Breast epithelium (tissue), 4 donors: ENCODE measurements at regions not wholly inside any gene's neighbourhood (a gene's known extent, or its start where the extent isn't known, plus 50 kb on each side); places are given as distances from the start of the nearest gene placed in this dataset.

Source experiments
- DNase-seq, 2 donors: peaks; one replicate each; pipeline ENCODE4 v3.0.0-alpha.2; 2019; ENCODE audit warnings: low spot score in 2 of 2
- H3K27ac ChIP-seq, 2 donors: fragments of 200-600 bp; sonication (generic) in 1 of 2; one replicate each; pipeline ENCODE4 v1.5.1; 2016 to 2019; ENCODE audit warnings: mild to moderate bottlenecking in 1 of 2
- H3K27me3 ChIP-seq, 2 donors: fragments of 200-600 bp; sonication (generic) in 1 of 2; one replicate each; pipeline versions ENCODE4 v1.5.1 to v1.6.0; 2017 to 2019; ENCODE audit warnings: control low read depth in 1 of 2, mild to moderate bottlenecking in 1 of 2
- H3K36me3 ChIP-seq: fragments of 200-600 bp; one replicate; pipeline ENCODE4 v1.5.1; 2019
- H3K4me1 ChIP-seq, 2 donors: fragments of 200-600 bp; sonication (generic); one replicate each; pipeline ENCODE4 v1.5.1; 2016 to 2019; ENCODE audit warnings: control low read depth in 1 of 2
- H3K4me3 ChIP-seq, 3 donors: fragments of 200-600 bp; sonication (generic); 1 replicate in 2 of 3; 2 replicates in 1 of 3; pipeline ENCODE4 v1.5.1; 2016 to 2019; ENCODE audit warnings: mild to moderate bottlenecking in 3 of 3, moderate library complexity in 2 of 3
- H3K9me3 ChIP-seq, 2 donors: fragments of 200-600 bp; sonication (generic) in 1 of 2; one replicate each; pipeline ENCODE4 v1.5.1; 2016 to 2019; ENCODE audit warnings: control low read depth in 1 of 2
- POLR2A ChIP-seq: fragments of 450-650 bp; IDR thresholded peaks from one replicate; pipeline ENCODE4 v1.6.1; 2016; ENCODE audit warnings: antibody characterized with exemption, mild to moderate bottlenecking, moderate library complexity
- POLR2AphosphoS5 ChIP-seq, 3 donors: sonication (generic); formaldehyde crosslinking; IDR thresholded peaks; one replicate each; pipeline ENCODE4 v1.6.1; 2017; ENCODE audit warnings: antibody characterized with exemption in 3 of 3
- intact Hi-C: fragments of 100-400 bp; cut with DNase I; formaldehyde crosslinking; loops from one replicate; pipeline ENCODE4 v1.15.1; 2023; ENCODE audit warnings: low total_unique reads
- TF ChIP-seq, protein P1 (sequence below), 3 donors: fragments of 450-650 bp; IDR thresholded peaks; one replicate each; pipeline ENCODE4 v1.5.1; 2016 to 2017; ENCODE audit warnings: antibody characterized with exemption in 3 of 3, mild to moderate bottlenecking in 3 of 3, moderate library complexity in 3 of 3

- intact Hi-C loops, result no loop called here
- TF ChIP-seq, protein P1, sequence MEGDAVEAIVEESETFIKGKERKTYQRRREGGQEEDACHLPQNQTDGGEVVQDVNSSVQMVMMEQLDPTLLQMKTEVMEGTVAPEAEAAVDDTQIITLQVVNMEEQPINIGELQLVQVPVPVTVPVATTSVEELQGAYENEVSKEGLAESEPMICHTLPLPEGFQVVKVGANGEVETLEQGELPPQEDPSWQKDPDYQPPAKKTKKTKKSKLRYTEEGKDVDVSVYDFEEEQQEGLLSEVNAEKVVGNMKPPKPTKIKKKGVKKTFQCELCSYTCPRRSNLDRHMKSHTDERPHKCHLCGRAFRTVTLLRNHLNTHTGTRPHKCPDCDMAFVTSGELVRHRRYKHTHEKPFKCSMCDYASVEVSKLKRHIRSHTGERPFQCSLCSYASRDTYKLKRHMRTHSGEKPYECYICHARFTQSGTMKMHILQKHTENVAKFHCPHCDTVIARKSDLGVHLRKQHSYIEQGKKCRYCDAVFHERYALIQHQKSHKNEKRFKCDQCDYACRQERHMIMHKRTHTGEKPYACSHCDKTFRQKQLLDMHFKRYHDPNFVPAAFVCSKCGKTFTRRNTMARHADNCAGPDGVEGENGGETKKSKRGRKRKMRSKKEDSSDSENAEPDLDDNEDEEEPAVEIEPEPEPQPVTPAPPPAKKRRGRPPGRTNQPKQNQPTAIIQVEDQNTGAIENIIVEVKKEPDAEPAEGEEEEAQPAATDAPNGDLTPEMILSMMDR (IDR thresholded peaks at IDR 0.05), result no peak
- no peak for TF ChIP-seq POLR2A
- TF ChIP-seq POLR2AphosphoS5 (IDR thresholded peaks at IDR 0.05), result no peak
Measured at GRCh38 chr14:62329427-62329826, 567.2 kb downstream of the SNAPC1 start.

GRCh38 chr14:62347562-62348011, 585.4 kb downstream of the SNAPC1 start:
- H3K27ac ChIP-seq, result no peak overlapping the region
- no peak overlapping the region for H3K4me3 ChIP-seq
- TF ChIP-seq POLR2A (no peak), POLR2AphosphoS5 (IDR thresholded peaks at IDR 0.05) (no peak)
- TF ChIP-seq, protein P1 (IDR thresholded peaks at IDR 0.05), result no peak
- no peaks in the 10 kb centered on the region for H3K36me3 ChIP-seq
- H3K27me3 ChIP-seq, result no peaks in the 10 kb centered on the region
- no peak for DNase-seq
- intact Hi-C loops, result no loop called here
- peaks cover 0 to 13% of the 10 kb centered on the region in 2 donors for H3K9me3 ChIP-seq
- H3K4me1 ChIP-seq, result no peaks in the 10 kb centered on the region

More at GRCh38 chr14:62329427-62329826, 567.2 kb downstream of the SNAPC1 start:
- Histone ChIP-seq H3K4me3 (no peak overlapping the region), H3K9me3 (peaks cover 0 to 19% of the 10 kb centered on the region in 2 donors), H3K36me3 (no peaks in the 10 kb centered on the region), H3K4me1 (no peaks in the 10 kb centered on the region), H3K27ac (no peak overlapping the region), H3K27me3 (no peaks in the 10 kb centered on the region)
- DNase-seq, result no peak

DNA sequence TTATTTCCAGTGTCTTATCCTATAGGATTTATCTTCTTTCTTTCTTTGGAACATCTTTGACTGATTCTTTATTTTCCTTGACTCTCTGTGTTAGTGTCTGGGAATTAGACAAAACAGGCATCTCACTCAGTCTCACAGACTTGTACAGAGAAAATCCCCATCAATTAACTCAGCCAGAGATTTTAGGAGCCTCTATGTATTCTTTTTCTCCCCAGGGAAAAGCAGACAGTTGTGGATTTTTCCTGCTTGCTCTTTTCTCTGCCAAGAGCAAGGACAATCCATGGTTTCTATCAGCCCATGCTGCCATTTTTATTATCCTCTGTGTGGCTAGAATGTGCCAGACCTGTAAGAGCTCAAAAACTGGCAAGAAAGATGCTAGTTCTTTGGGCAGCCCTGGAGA, 595.1 kb downstream of the SNAPC1 start:
- no peaks in the 10 kb centered on the region for H3K27me3 ChIP-seq
- peaks cover 4 to 46% of the 10 kb centered on the region in 2 donors for H3K9me3 ChIP-seq
- intact Hi-C loops, result no loop called here
- no peak overlapping the region for H3K4me3 ChIP-seq
- H3K4me1 ChIP-seq, result no peaks in the 10 kb centered on the region
- H3K36me3 ChIP-seq, result no peaks in the 10 kb centered on the region
- TF ChIP-seq, protein P1 (IDR thresholded peaks at IDR 0.05), result no peak
- TF ChIP-seq POLR2A (no peak), POLR2AphosphoS5 (IDR thresholded peaks at IDR 0.05) (no peak)
- no peak overlapping the region for H3K27ac ChIP-seq
- DNase-seq, result no peak

GRCh38 chr14:62364161-62364560, 601.9 kb downstream of the SNAPC1 start:
- DNase-seq, result no peak
- no peaks in the 10 kb centered on the region for H3K27me3 ChIP-seq

DNA sequence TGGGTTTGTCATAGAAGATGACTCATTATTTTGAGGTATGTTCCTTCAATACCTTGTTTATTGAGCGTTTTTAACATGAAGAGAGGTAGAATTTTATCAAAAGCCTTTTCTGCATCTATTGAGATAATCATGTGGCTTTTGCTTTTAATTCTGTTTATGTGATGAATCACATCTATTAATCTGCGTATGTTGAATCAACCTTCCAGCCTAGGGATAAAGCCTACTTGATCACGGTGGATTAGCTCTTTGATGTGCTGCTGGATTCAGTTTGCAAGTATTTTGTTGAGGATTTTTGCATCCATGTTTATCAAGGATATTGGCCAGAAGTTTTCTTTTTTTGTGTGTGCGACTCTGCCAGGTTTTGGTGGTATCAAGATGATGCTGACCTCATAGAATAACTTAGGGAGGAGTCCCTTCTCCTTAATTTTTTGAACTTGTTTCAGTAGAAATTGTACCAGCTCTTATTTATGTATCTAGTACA, 602.6 kb downstream of the SNAPC1 start:
- Histone ChIP-seq H3K36me3 (no peaks in the 10 kb centered on the region), H3K9me3 (no peaks in the 10 kb centered on the region), H3K4me3 (no peak overlapping the region), H3K4me1 (no peaks in the 10 kb centered on the region), H3K27ac (no peak overlapping the region), H3K27me3 (no peaks in the 10 kb centered on the region)
- TF ChIP-seq POLR2AphosphoS5 (IDR thresholded peaks at IDR 0.05) (no peak), POLR2A (no peak)
- TF ChIP-seq, protein P1 (IDR thresholded peaks at IDR 0.05), result no peak
- no peak for DNase-seq
- intact Hi-C loops, result no loop called here

More at GRCh38 chr14:62364161-62364560, 601.9 kb downstream of the SNAPC1 start:
- no peaks in the 10 kb centered on the region for H3K36me3 ChIP-seq
- no peaks in the 10 kb centered on the region for H3K4me1 ChIP-seq
- intact Hi-C loops, result no loop called here
- H3K27ac ChIP-seq, result no peak overlapping the region
- H3K9me3 ChIP-seq, result no peaks in the 10 kb centered on the region
- TF ChIP-seq POLR2AphosphoS5 (IDR thresholded peaks at IDR 0.05) (no peak), POLR2A (no peak)
- TF ChIP-seq, protein P1 (IDR thresholded peaks at IDR 0.05), result no peak
- H3K4me3 ChIP-seq, result no peak overlapping the region
